Endothelial cell of umbilical vein (primary cell): ENCODE measurements at regions not wholly inside any gene's neighbourhood (a gene's known extent, or its start where the extent isn't known, plus 50 kb on each side); places are given as distances from the start of the nearest gene placed in this dataset.

Experiments
- BruUV-seq: library from RNA; stranded (reverse); fragments of 400-500 nt; replicated peaks from 2 replicates; lab custom pipeline; 2021; lab: Mats Ljungman, UMichigan
- CTCF ChIA-PET: fragments of 300-600, 350-600 bp; sonication (Branson Sonifier 250); formaldehyde crosslinking; loops from one replicate; lab custom pipeline; 2021; ENCODE audit warnings: antibody characterized with exemption, inconsistent platforms; lab: Charles Lee
- POLR2A ChIA-PET: fragments of 300-600, 350-600 bp; sonication (Branson Sonifier 250); formaldehyde crosslinking; loops from one replicate; lab custom pipeline; 2021; ENCODE audit warnings: antibody characterized with exemption, inconsistent platforms; lab: Charles Lee
- DNase-seq: peaks from one replicate; pipeline ENCODE4 v3.0.0-alpha.2; 2011; ENCODE audit warnings: low read depth, low spot score
- FAIRE-seq: peaks from 2 replicates; lab custom pipeline; 2011; peaks lifted over from hg19 to GRCh38; lab: Jason Lieb, UNC
- H2AFZ ChIP-seq: 2 replicates; pipeline ENCODE4 v1.6.0; 2012; ENCODE audit warnings: low read depth, low read length, control low read depth, inconsistent platforms
- H3K27ac ChIP-seq: 2 replicates; pipeline ENCODE4 v1.5.1; 2011; ENCODE audit warnings: low read depth, mild to moderate bottlenecking, control low read depth, low read length, moderate library complexity; ENCODE audit not compliant: insufficient read depth
- H3K27me3 ChIP-seq, 2 experiments: 2 replicates each; pipeline versions ENCODE4 v1.6.0 to v1.6.1; 2011; ENCODE audit warnings: low read length in 2 of 2, mixed read lengths in 1 of 2; ENCODE audit not compliant: control insufficient read depth in 2 of 2, insufficient read depth in 2 of 2
- H3K36me3 ChIP-seq, 2 experiments: 2 replicates in 1 of 2; 3 replicates in 1 of 2; pipeline ENCODE4 v1.5.1; 2011; ENCODE audit warnings: low read length in 2 of 2, mild to moderate bottlenecking in 1 of 2, moderate library complexity in 1 of 2; ENCODE audit not compliant: control insufficient read depth in 2 of 2, insufficient read depth in 2 of 2; ENCODE audit errors: extremely low read depth in 1 of 2
- H3K4me1 ChIP-seq: 3 replicates; pipeline ENCODE4 v1.5.1; 2011; ENCODE audit warnings: mild to moderate bottlenecking, low read length; ENCODE audit not compliant: control insufficient read depth, insufficient read depth; ENCODE audit errors: extremely low read depth
- H3K4me2 ChIP-seq: 2 replicates; pipeline ENCODE4 v1.6.1; 2011; ENCODE audit warnings: low read length, control low read depth, mixed read lengths; ENCODE audit not compliant: insufficient read depth
- H3K4me3 ChIP-seq, 3 experiments: fragments of 200-600 bp in 1 of 3; sonication (generic), shearing (Covaris generic) in 1 of 3; replicated peaks in 1 of 3; 2 replicates each; pipeline ENCODE4 v1.5.1; 2011 to 2016; ENCODE audit warnings: control low read depth in 3 of 3, low read length in 3 of 3, mild to moderate bottlenecking in 2 of 3, inconsistent platforms in 1 of 3, low read depth in 1 of 3, moderate library complexity in 1 of 3; ENCODE audit not compliant: insufficient read depth in 1 of 3
- H3K79me2 ChIP-seq: 2 replicates; pipeline ENCODE4 v1.6.0; 2012; ENCODE audit warnings: low read length, inconsistent platforms; ENCODE audit not compliant: control insufficient read depth, insufficient read depth
- H3K9ac ChIP-seq: replicated peaks from 2 replicates; pipeline ENCODE3; 2011; ENCODE audit warnings: low read length, control low read depth; ENCODE audit not compliant: insufficient read depth; ENCODE audit errors: extremely low read depth
- H3K9me1 ChIP-seq: replicated peaks from 3 replicates; pipeline ENCODE4 v1.6.0; 2011; ENCODE audit warnings: mild to moderate bottlenecking, low read length; ENCODE audit not compliant: control insufficient read depth, insufficient read depth; ENCODE audit errors: extremely low read depth
- H3K9me3 ChIP-seq: replicated peaks from 2 replicates; pipeline ENCODE4 v1.5.1; 2012; ENCODE audit warnings: low read length, inconsistent platforms; ENCODE audit not compliant: control insufficient read depth, insufficient read depth
- H4K20me1 ChIP-seq: replicated peaks from 2 replicates; pipeline ENCODE3; 2011; ENCODE audit warnings: mild to moderate bottlenecking, low read length; ENCODE audit not compliant: control insufficient read depth, insufficient read depth; ENCODE audit errors: extremely low read depth
- CTCF ChIP-seq, 2 donors: IDR thresholded peaks; 1 replicate in 1 of 2; 2 replicates in 1 of 2; pipeline ENCODE4 v1.5.1; 2011; ENCODE audit warnings: low read length in 2 of 2, mild to moderate bottlenecking in 2 of 2, moderate library complexity in 2 of 2, control low read depth in 1 of 2, inconsistent platforms in 1 of 2, low read depth in 1 of 2; ENCODE audit not compliant: insufficient read depth in 1 of 2; ENCODE audit errors: extremely low read depth in 1 of 2
- MAX ChIP-seq: IDR thresholded peaks from 2 replicates; pipeline ENCODE4 v1.6.1; 2011; ENCODE audit not compliant: insufficient read depth, insufficient read length
- MYC ChIP-seq: IDR thresholded peaks from one replicate; pipeline ENCODE4 v1.6.1; 2011; ENCODE audit warnings: mild to moderate bottlenecking, low read depth, low read length
- dilution Hi-C: fragments of 300-500 bp; cut with MboI; formaldehyde crosslinking; loops from one replicate; pipeline ENCODE4 v1.15.0; 2019; ENCODE audit warnings: low sequenced_read_pairs; ENCODE audit not compliant: extremely low pct_ligation_motif_present
- intact Hi-C: fragments of 100-400 bp; cut with micrococcal nuclease; formaldehyde crosslinking; loops from one replicate; pipeline ENCODE4 v1.10.0; 2022

GRCh38 chr6:163954088-163954775 is 539.7 kb downstream of the QKI start:
- no peaks in the 10 kb centered on the region for H3K79me2 ChIP-seq
- POLR2A ChIA-PET, result no interaction called here

More at GRCh38 chr6:163954088-163954775, 539.7 kb downstream of the QKI start:
- BruUV-seq, result no TSS peak
- no peak overlapping the region for H2AFZ ChIP-seq
- H3K4me3 ChIP-seq, result no peak overlapping the region
- CTCF ChIA-PET, result interaction anchor here (1.3 kb wide), 1 partner anchor 537 kb away, joined by 5 read pairs; no protein-coding TSS in a partner anchor
- H4K20me1 ChIP-seq, result no peaks in the 10 kb centered on the region
- no peak for TF ChIP-seq MAX
- TF ChIP-seq CTCF (IDR thresholded peaks at IDR 0.05; ENCODE audit: extremely low read depth in 1 of 2, insufficient read depth in 1 of 2, low read depth in 1 of 2, low read length in 2 of 2), result no peak
- no peak for TF ChIP-seq MYC
- dilution Hi-C loops, result no loop called here
- no peaks in the 10 kb centered on the region for H3K9me3 ChIP-seq
- H3K36me3 ChIP-seq, result no peaks in the 10 kb centered on the region
- FAIRE-seq (no peak), DNase-seq (no peak)
- H3K4me1 ChIP-seq, result peaks cover 4% of the 10 kb centered on the region
- no peak overlapping the region for H3K27ac ChIP-seq
- H3K9me1 ChIP-seq, result no peaks in the 10 kb centered on the region
- intact Hi-C loops, result no loop called here
- H3K9ac ChIP-seq, result no peak overlapping the region
- no peak overlapping the region for H3K4me2 ChIP-seq
- H3K27me3 ChIP-seq, result peaks cover 0 to 8% of the 10 kb centered on the region in 2 experiments
